NB4 (cell line): ENCODE measurements at regions not wholly inside any gene's neighbourhood (a gene's known extent, or its start where the extent isn't known, plus 50 kb on each side); places are given as distances from the start of the nearest gene placed in this dataset.

ENCODE experiments used
- CTCF ChIP-seq: IDR thresholded peaks from one replicate; pipeline ENCODE4 v1.5.1; 2012; ENCODE audit warnings: low read depth, low read length
- POLR2A ChIP-seq: IDR thresholded peaks from 2 replicates; pipeline ENCODE4 v1.6.1; 2011; ENCODE audit warnings: mild to moderate bottlenecking; ENCODE audit not compliant: insufficient read length; ENCODE audit errors: extremely low read depth

- TF ChIP-seq CTCF (no peak), POLR2A (no peak)
These were observed 199.0 kb upstream of the LNX1 start for GRCh38 chr4:53790286-53790685.
